Upper lobe of left lung (tissue), 6 donors: ENCODE measurements at regions not wholly inside any gene's neighbourhood (a gene's known extent, or its start where the extent isn't known, plus 50 kb on each side); places are given as distances from the start of the nearest gene placed in this dataset.

Source experiments
- ATAC-seq, 2 donors: fragments of 200-7000 bp; cut with Tn5 transposase; one replicate each; pipeline ENCODE4 v1.9.1; 2022; ENCODE audit warnings: mild to moderate bottlenecking in 2 of 2, moderate library complexity in 2 of 2; ENCODE audit not compliant: low FRiP score in 2 of 2
- DNase-seq, 2 donors: peaks; one replicate each; pipeline ENCODE4 v3.0.0-alpha.2; 2019 to 2020
- H3K27ac ChIP-seq, 4 donors: fragments of 200-600 bp; sonication (generic); one replicate each; pipeline ENCODE4 v1.5.1; 2016 to 2019
- H3K27me3 ChIP-seq, 4 donors: fragments of 200-600 bp; sonication (generic); one replicate each; pipeline ENCODE4 v1.5.1; 2017 to 2019
- H3K36me3 ChIP-seq, 4 donors: fragments of 200-600 bp; sonication (generic); one replicate each; pipeline ENCODE4 v1.5.1; 2016 to 2019
- H3K4me1 ChIP-seq, 4 donors: fragments of 200-600 bp; sonication (generic); one replicate each; pipeline ENCODE4 v1.5.1; 2018 to 2019
- H3K4me3 ChIP-seq, 4 donors: fragments of 200-600 bp; sonication (generic); one replicate each; pipeline ENCODE4 v1.5.1; 2017 to 2019; ENCODE audit warnings: mild to moderate bottlenecking in 2 of 4, moderate library complexity in 1 of 4
- H3K9me3 ChIP-seq, 4 donors: fragments of 200-600 bp; sonication (generic); one replicate each; pipeline ENCODE4 v1.5.1; 2018 to 2019
- CTCF ChIP-seq, 6 experiments: fragments of 450-650 bp in 4 of 6; fragments of 200-600 bp in 2 of 6; sonication (generic) in 2 of 6; IDR thresholded peaks; one replicate each; pipeline ENCODE4 v1.5.1; 2016 to 2019; ENCODE audit warnings: antibody characterized with exemption in 6 of 6
- EP300 ChIP-seq, 4 donors: sonication (generic); formaldehyde crosslinking; IDR thresholded peaks; one replicate each; pipeline ENCODE4 v1.5.1; 2017; ENCODE audit warnings: antibody characterized with exemption in 4 of 4, control low read depth in 2 of 4
- POLR2A ChIP-seq, 4 donors: fragments of 450-650 bp; IDR thresholded peaks; one replicate each; pipeline ENCODE4 v1.5.1; 2016 to 2017; ENCODE audit warnings: antibody characterized with exemption in 4 of 4, mild to moderate bottlenecking in 2 of 4
- POLR2AphosphoS5 ChIP-seq, 2 donors: sonication (generic); formaldehyde crosslinking; IDR thresholded peaks; one replicate each; pipeline ENCODE4 v1.5.1; 2017; ENCODE audit warnings: antibody characterized with exemption in 2 of 2
- WGBS, 2 donors: methylation state at CpG; one replicate each; pipeline ENCODE4 v1.1.5; 2017 to 2018; 5-methylcytosine and 5-hydroxymethylcytosine counted together
- donor health status: DM: no; HTN: no; CAD: no; lungs with moderate emphysema.
- donor health status: DM: no; HTN: yes; CAD: no; lungs with severe emphysema.

GRCh38 chr18:61658431-61658830 lies 234.4 kb downstream of the RNF152 start:
- WGBS, 2 donors = 71 to 89% methylated on average over 2 of the region's 2 CpGs
- ATAC-seq (no peak), DNase-seq (no peak)

GRCh38 chr18:61657066-61657732 lies 235.6 kb downstream of the RNF152 start:
- no peak for TF ChIP-seq CTCF (IDR thresholded peaks at IDR 0.05)
- TF ChIP-seq POLR2A (IDR thresholded peaks at IDR 0.05) = no peak
- TF ChIP-seq EP300 (IDR thresholded peaks at IDR 0.05) = no peak
- no peak for TF ChIP-seq POLR2AphosphoS5 (IDR thresholded peaks at IDR 0.05)
- Histone ChIP-seq H3K9me3 (no peaks in the 10 kb centered on the region), H3K36me3 (no peaks in the 10 kb centered on the region), H3K4me3 (no peak overlapping the region), H3K4me1 (no peaks in the 10 kb centered on the region), H3K27ac (no peak overlapping the region), H3K27me3 (no peaks in the 10 kb centered on the region)
- no peak for DNase-seq
- WGBS, 2 donors = 88 to 91% methylated on average over 3 of the region's 3 CpGs
- ATAC-seq = no peak

More at GRCh38 chr18:61658431-61658830, 234.4 kb downstream of the RNF152 start:
- TF ChIP-seq POLR2A (IDR thresholded peaks at IDR 0.05) (no peak), POLR2AphosphoS5 (IDR thresholded peaks at IDR 0.05) (no peak), EP300 (IDR thresholded peaks at IDR 0.05) (no peak), CTCF (IDR thresholded peaks at IDR 0.05) (no peak)
- H3K27ac ChIP-seq = no peak overlapping the region
- H3K4me3 ChIP-seq = no peak overlapping the region
- no peaks in the 10 kb centered on the region for H3K4me1 ChIP-seq
- no peaks in the 10 kb centered on the region for H3K27me3 ChIP-seq
- no peaks in the 10 kb centered on the region for H3K36me3 ChIP-seq
- no peaks in the 10 kb centered on the region for H3K9me3 ChIP-seq

GRCh38 chr18:61655630-61656029 lies 237.2 kb downstream of the RNF152 start:
- Histone ChIP-seq H3K4me1 (no peaks in the 10 kb centered on the region), H3K36me3 (no peaks in the 10 kb centered on the region), H3K27me3 (no peaks in the 10 kb centered on the region), H3K27ac (no peak overlapping the region), H3K4me3 (no peak overlapping the region), H3K9me3 (no peaks in the 10 kb centered on the region)
- WGBS, 2 donors = 82 to 91% methylated on average over 2 of the region's 2 CpGs
- DNase-seq (no peak), ATAC-seq (no peak)
- TF ChIP-seq CTCF (IDR thresholded peaks at IDR 0.05) (no peak), POLR2A (IDR thresholded peaks at IDR 0.05) (no peak), POLR2AphosphoS5 (IDR thresholded peaks at IDR 0.05) (no peak), EP300 (IDR thresholded peaks at IDR 0.05) (no peak)

- Histone ChIP-seq H3K27ac (no peak overlapping the region), H3K9me3 (no peaks in the 10 kb centered on the region), H3K36me3 (no peaks in the 10 kb centered on the region), H3K4me1 (no peaks in the 10 kb centered on the region), H3K27me3 (no peaks in the 10 kb centered on the region), H3K4me3 (no peak overlapping the region)
- no peak for ATAC-seq
- DNase-seq = no peak
- TF ChIP-seq CTCF (IDR thresholded peaks at IDR 0.05) = no peak
- TF ChIP-seq POLR2A (IDR thresholded peaks at IDR 0.05) = no peak
- TF ChIP-seq POLR2AphosphoS5 (IDR thresholded peaks at IDR 0.05) = no peak
- 85 to 86% methylated on average over 4 of the region's 4 CpGs for WGBS, 2 donors
Observed at GRCh38 chr18:61653823-61654551, 238.8 kb downstream of the RNF152 start.
